MM.1S (cell line): ENCODE measurements at regions not wholly inside any gene's neighbourhood (a gene's known extent, or its start where the extent isn't known, plus 50 kb on each side); places are given as distances from the start of the nearest gene placed in this dataset.
A peak's percentile ranks its signal among the peaks of the same experiment; 100 is the strongest.

Source experiments
- DNase-seq: peaks from one replicate; pipeline ENCODE4 v3.0.0-alpha.2; 2015
- H2AFZ ChIP-seq: fragments of 300-600 bp; sonication (generic); 2 replicates; pipeline ENCODE4 v1.6.0; 2016; ENCODE audit warnings: antibody characterized with exemption, low read length
- H3F3A ChIP-seq: fragments of 300-600 bp; sonication (generic); 2 replicates; pipeline ENCODE4 v1.6.1; 2016; ENCODE audit warnings: mild to moderate bottlenecking, antibody characterized with exemption, low read length, moderate library complexity, mixed read lengths; ENCODE audit not compliant: insufficient read depth
- H3K27ac ChIP-seq: fragments of 300-600 bp; sonication (generic); 2 replicates; pipeline ENCODE4 v1.5.1; 2016; ENCODE audit warnings: mild to moderate bottlenecking, low read length
- H3K27me3 ChIP-seq: fragments of 300-600 bp; sonication (generic); replicated peaks from 2 replicates; pipeline ENCODE4 v1.6.0; 2016; ENCODE audit warnings: low read length; ENCODE audit not compliant: insufficient read depth
- H3K36me3 ChIP-seq: fragments of 300-600 bp; sonication (generic); replicated peaks from 2 replicates; pipeline ENCODE4 v1.6.1; 2016; ENCODE audit warnings: mild to moderate bottlenecking, low read length, mixed read lengths; ENCODE audit not compliant: insufficient read depth
- H3K4me1 ChIP-seq: fragments of 300-600 bp; sonication (generic); 2 replicates; pipeline ENCODE4 v1.6.1; 2016; ENCODE audit warnings: low read length, mixed read lengths
- H3K4me2 ChIP-seq: fragments of 300-600 bp; sonication (generic); 2 replicates; pipeline ENCODE4 v1.6.0; 2016; ENCODE audit warnings: low read depth, low read length
- H3K4me3 ChIP-seq: fragments of 300-600 bp; sonication (generic); 2 replicates; pipeline ENCODE4 v1.5.1; 2016; ENCODE audit warnings: low read length, mixed read lengths
- H3K79me2 ChIP-seq: fragments of 300-600 bp; sonication (generic); 2 replicates; pipeline ENCODE4 v1.6.1; 2016; ENCODE audit warnings: mixed run types, low read length, mixed read lengths
- H3K9ac ChIP-seq: fragments of 300-600 bp; sonication (generic); 2 replicates; pipeline ENCODE4 v1.6.1; 2016; ENCODE audit warnings: low read length, mixed read lengths
- H3K9me2 ChIP-seq: fragments of 300-600 bp; sonication (generic); replicated peaks from 2 replicates; pipeline ENCODE4 v1.6.1; 2016; ENCODE audit warnings: mild to moderate bottlenecking, low read length, mixed read lengths; ENCODE audit not compliant: insufficient read depth
- H3K9me3 ChIP-seq: fragments of 300-600 bp; sonication (generic); replicated peaks from 2 replicates; pipeline ENCODE4 v1.6.1; 2016; ENCODE audit warnings: mild to moderate bottlenecking, low read length, mixed read lengths; ENCODE audit not compliant: insufficient read depth
- H4K20me1 ChIP-seq: fragments of 300-600 bp; sonication (generic); 2 replicates; pipeline ENCODE4 v1.6.1; 2016; ENCODE audit warnings: mild to moderate bottlenecking, low read length, moderate library complexity, mixed read lengths; ENCODE audit not compliant: insufficient read depth
- CTCF ChIP-seq: fragments of 300-600 bp; sonication (generic); IDR thresholded peaks from 2 replicates; pipeline ENCODE4 v1.5.1; 2016; ENCODE audit warnings: antibody characterized with exemption, low read length, mixed read lengths
- EZH2 ChIP-seq: fragments of 300-600 bp; sonication (generic); optimal IDR thresholded peaks from 2 replicates; pipeline ENCODE3; 2017; ENCODE audit warnings: low read depth, mild to moderate bottlenecking, antibody characterized with exemption, low read length, mixed read lengths
- EZH2phosphoT487 ChIP-seq: fragments of 300-600 bp; sonication (generic); IDR thresholded peaks from 2 replicates; pipeline ENCODE4 v1.6.1; 2018; ENCODE audit warnings: antibody characterized with exemption, low read length

- TF ChIP-seq EZH2phosphoT487 (no peak), EZH2 (no peak), CTCF (no peak)
Measured at GRCh38 chr7:25583621-25584020, 355.3 kb upstream of the NPVF start.

DNA sequence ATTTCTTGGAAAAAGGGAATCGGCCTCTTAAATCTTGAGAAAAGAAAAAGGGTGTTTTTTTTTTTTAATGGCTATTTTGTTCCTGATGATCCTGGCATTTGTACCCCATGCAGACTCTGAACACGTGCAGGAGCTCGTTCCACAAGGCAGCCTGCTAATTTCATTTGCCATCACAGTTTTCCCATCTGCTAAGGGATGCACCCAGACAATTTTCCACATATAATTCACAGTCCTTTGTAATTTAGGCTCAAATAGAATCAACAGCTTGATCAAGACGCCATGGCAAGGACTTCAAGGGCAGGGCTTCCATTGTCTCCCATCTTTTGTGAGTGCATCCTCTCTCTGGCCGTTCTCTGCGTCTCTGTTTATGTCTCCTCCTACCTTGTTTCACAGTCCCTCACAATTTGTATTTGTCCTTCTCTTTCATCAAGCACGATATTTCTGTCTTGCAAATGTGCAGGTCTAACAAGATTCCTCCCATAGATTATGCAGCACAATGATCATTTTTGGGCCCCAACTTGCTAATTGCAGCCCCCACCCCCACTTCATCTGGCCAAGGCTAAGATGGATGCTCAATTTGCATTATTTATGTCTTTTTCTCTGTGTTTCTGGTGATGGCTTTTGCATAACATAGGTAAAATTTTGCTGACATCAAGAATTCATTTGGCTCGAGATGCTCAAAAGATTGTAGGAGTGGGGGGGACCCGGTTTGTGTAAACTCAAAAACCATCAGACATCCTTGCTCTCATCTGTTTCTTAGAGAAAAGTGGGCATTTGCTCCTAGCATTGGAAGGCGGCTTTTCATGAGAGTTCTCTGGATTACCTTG, 356.0 kb upstream of the NPVF start:
- Histone ChIP-seq H3F3A (peaks cover 5% of the 10 kb centered on the region; the same call in 1 of the 2 replicates), H3K36me3 (no peaks in the 10 kb centered on the region), H3K9me2 (no peaks in the 10 kb centered on the region), H3K9ac (no peak overlapping the region), H3K4me3 (no peak overlapping the region), H3K4me2 (no peak overlapping the region), H3K4me1 (peaks cover 12% of the 10 kb centered on the region), H3K9me3 (no peaks in the 10 kb centered on the region), H3K27ac (no peak overlapping the region), H3K79me2 (no peaks in the 10 kb centered on the region), H3K27me3 (no peaks in the 10 kb centered on the region), H4K20me1 (no peaks in the 10 kb centered on the region), H2AFZ (no peak overlapping the region)
- DNase-seq = no peak
- TF ChIP-seq CTCF (no peak), EZH2 (no peak), EZH2phosphoT487 (no peak)

More at GRCh38 chr7:25583621-25584020, 355.3 kb upstream of the NPVF start:
- H3K9me2 ChIP-seq = no peaks in the 10 kb centered on the region
- no peak for DNase-seq
- H3K9ac ChIP-seq = no peak overlapping the region
- no peaks in the 10 kb centered on the region for H3K9me3 ChIP-seq
- H3K4me1 ChIP-seq = peaks cover 16% of the 10 kb centered on the region
- no peaks in the 10 kb centered on the region for H3K36me3 ChIP-seq
- H3K79me2 ChIP-seq = no peaks in the 10 kb centered on the region
- H3K4me3 ChIP-seq = no peak overlapping the region
- no peak overlapping the region for H3K27ac ChIP-seq
- H3K4me2 ChIP-seq = no peak overlapping the region
- H3F3A ChIP-seq = peaks cover 8% of the 10 kb centered on the region; the same call in 1 of the 2 replicates
- H2AFZ ChIP-seq = no peak overlapping the region
- H3K27me3 ChIP-seq = no peaks in the 10 kb centered on the region
- H4K20me1 ChIP-seq = no peaks in the 10 kb centered on the region

GRCh38 chr7:25586513-25586912, 358.2 kb upstream of the NPVF start:
- no peaks in the 10 kb centered on the region for H3K9me3 ChIP-seq
- no peak overlapping the region for H3K9ac ChIP-seq
- H3K36me3 ChIP-seq = no peaks in the 10 kb centered on the region
- no peak overlapping the region for H3K4me3 ChIP-seq
- DNase-seq = peak; percentile 40
- H3K4me1 ChIP-seq = peaks cover 4% of the 10 kb centered on the region; the same call in 1 of the 2 replicates
- H3K79me2 ChIP-seq = no peaks in the 10 kb centered on the region
- no peaks in the 10 kb centered on the region for H3F3A ChIP-seq
- H3K4me2 ChIP-seq = no peak overlapping the region
- no peak overlapping the region for H2AFZ ChIP-seq
- no peaks in the 10 kb centered on the region for H3K9me2 ChIP-seq
- no peaks in the 10 kb centered on the region for H4K20me1 ChIP-seq
- H3K27ac ChIP-seq = no peak overlapping the region
- no peaks in the 10 kb centered on the region for H3K27me3 ChIP-seq
- TF ChIP-seq CTCF = no peak
- TF ChIP-seq EZH2phosphoT487 = no peak
- TF ChIP-seq EZH2 = no peak
